ENCODE measurements at regions not wholly inside any gene's neighbourhood (a gene's known extent, or its start where the extent isn't known, plus 50 kb on each side); places are given as distances from the start of the nearest gene placed in this dataset.

- Histone ChIP-seq H4K8ac (ENCODE audit: low read depth in 2 of 2, low read length in 2 of 2) (no peak overlapping the region), H4K20me1 (ENCODE audit: insufficient read depth, low read length) (no peaks in the 10 kb centered on the region), H3K23ac (ENCODE audit: low read depth, low read length) (no peak overlapping the region), H3K9me1 (ENCODE audit: insufficient read depth, low read length) (no peaks in the 10 kb centered on the region), H3K4me3 (ENCODE audit: insufficient read depth, low read depth, low read length) (no peak overlapping the region), H4K91ac (ENCODE audit: insufficient read depth, low read depth, low read length) (no peak overlapping the region), H3K9me3 (ENCODE audit: control insufficient read depth, insufficient read depth, low read length) (no peaks in the 10 kb centered on the region), H3K9ac (ENCODE audit: low read depth, low read length) (no peak overlapping the region), H3K14ac (replicated peaks; ENCODE audit: low read depth, low read length) (no peak overlapping the region), H3K27me3 (ENCODE audit: control insufficient read depth, insufficient read depth, low read length) (peaks cover 13% of the 10 kb centered on the region), H2BK120ac (ENCODE audit: low read depth, low read length) (no peak overlapping the region), H3K4me1 (ENCODE audit: control insufficient read depth, insufficient read depth, low read length) (no peaks in the 10 kb centered on the region), H3K56ac (ENCODE audit: extremely low read depth, insufficient read depth, low read length) (no peak overlapping the region), H3K4me2 (ENCODE audit: low read depth, low read length) (no peak overlapping the region), H3K79me1 (ENCODE audit: low read depth in 1 of 2, low read length in 2 of 2) (no peaks in the 10 kb centered on the region), H3K36me3 (ENCODE audit: control insufficient read depth, insufficient read depth, low read length) (no peaks in the 10 kb centered on the region), H4K5ac (ENCODE audit: low read depth, low read length) (no peak overlapping the region), H2AK5ac (ENCODE audit: low read depth, low read length) (no peak overlapping the region), H2AFZ (replicated peaks; ENCODE audit: low read length, poor library complexity) (no peak overlapping the region), H2AK9ac (replicated peaks; ENCODE audit: low read depth, low read length, poor library complexity) (no peak overlapping the region), H2BK15ac (ENCODE audit: low read depth, low read length) (no peak overlapping the region), H2BK20ac (ENCODE audit: low read depth, low read length) (no peak overlapping the region), H2BK5ac (ENCODE audit: low read depth, low read length, poor library complexity, severe bottlenecking) (no peak overlapping the region), H3K27ac (ENCODE audit: insufficient read depth, low read length) (no peak overlapping the region), H3K18ac (ENCODE audit: low read depth, low read length) (no peak overlapping the region), H3K4ac (ENCODE audit: low read depth, low read length) (no peak overlapping the region)
- ChIA-PET CTCF (interaction anchor here (0.5 to 0.8 kb wide), 2 partner anchors 255 to 398 kb away, joined by 3 read pairs; no protein-coding TSS in a partner anchor), POLR2A (ENCODE audit: unreplicated experiment) (no interaction called here)
- TF ChIP-seq MAFK (IDR thresholded peaks at IDR 0.05; ENCODE audit: low read depth, low read length) (no peak), NFE2L2 (IDR thresholded peaks at IDR 0.05; ENCODE audit: low read depth, low read length) (no peak), CEBPB (IDR thresholded peaks at IDR 0.05; ENCODE audit: low read depth, low read length) (no peak), MXI1 (IDR thresholded peaks at IDR 0.05; ENCODE audit: borderline replicate concordance, low read depth, low read length) (no peak), BHLHE40 (IDR thresholded peaks at IDR 0.05; ENCODE audit: low read depth, low read length) (no peak), RAD21 (IDR thresholded peaks at IDR 0.05; ENCODE audit: low read length) (no peak), USF2 (IDR thresholded peaks at IDR 0.05; ENCODE audit: low read depth, low read length) (no peak), CTCF (conservative IDR thresholded peaks at IDR 0.05; ENCODE audit: low read depth, low read length) (no peak), SMC3 (IDR thresholded peaks at IDR 0.05; ENCODE audit: low read depth, low read length) (no peak), ELK1 (IDR thresholded peaks at IDR 0.05; ENCODE audit: borderline replicate concordance, low read depth, low read length) (no peak), MAZ (IDR thresholded peaks at IDR 0.05; ENCODE audit: borderline replicate concordance, low read depth, low read length) (no peak), POLR2A (IDR thresholded peaks at IDR 0.05; ENCODE audit: low read depth, low read length) (no peak), CHD1 (IDR thresholded peaks at IDR 0.05; ENCODE audit: low read depth, low read length) (no peak), FOS (IDR thresholded peaks at IDR 0.05; ENCODE audit: low read depth, low read length) (no peak), RFX5 (IDR thresholded peaks at IDR 0.05; ENCODE audit: low read depth, low read length) (no peak), RCOR1 (IDR thresholded peaks at IDR 0.05; ENCODE audit: insufficient replicate concordance, low read length) (no peak)
- 44% methylated on average over 3 of the region's 7 CpGs; no CpG with 5 or more reads in 1 of the 2 experiments for WGBS, 2 experiments (ENCODE audit: extremely low coverage in 2 of 2, insufficient read length in 1 of 2)
- no peak for DNase-seq
- dilution Hi-C loops (cut with HindIII; ENCODE audit: low sequenced_read_pairs, unreplicated experiment) (no loop called here), in situ Hi-C loops (cut with MboI; ENCODE audit: low sequenced_read_pairs) (no loop called here), intact Hi-C loops (cut with micrococcal nuclease) (no loop called here)
- no peak for ATAC-seq (ENCODE audit: low read depth)
- no TSS peak for BruUV-seq (replicated peaks)
These were observed 81.8 kb downstream of the IRX3 start for GRCh38 chr16:54204756-54205155.
